ENCODE measurements at regions not wholly inside any gene's neighbourhood (a gene's known extent, or its start where the extent isn't known, plus 50 kb on each side); places are given as distances from the start of the nearest gene placed in this dataset.

DNA sequence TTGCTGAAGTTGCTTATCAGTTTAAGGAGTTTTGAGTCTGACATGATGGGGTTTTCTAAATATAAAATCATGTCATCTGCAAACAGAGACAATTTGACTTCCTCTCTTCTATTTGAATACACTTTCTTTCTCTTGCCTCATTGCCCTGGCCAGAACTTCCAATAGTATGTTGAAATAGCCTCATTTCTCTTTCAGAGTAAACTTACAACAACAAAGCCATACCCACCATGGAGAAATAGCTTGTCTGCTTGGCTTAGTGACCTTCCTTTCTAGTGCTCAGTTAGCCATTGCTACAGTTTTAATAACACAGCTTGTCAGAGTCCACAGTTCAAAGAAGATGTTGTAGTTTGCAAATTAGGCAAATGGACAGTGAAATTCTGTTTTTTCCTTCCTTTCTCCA lies 228.0 kb downstream of the ETAA1 start:
- no peak for DNase-seq (ENCODE audit: low spot score)

- DNase-seq (ENCODE audit: low spot score), result no peak
Observed at GRCh38 chr2:67625690-67626475, 228.8 kb downstream of the ETAA1 start.

DNA sequence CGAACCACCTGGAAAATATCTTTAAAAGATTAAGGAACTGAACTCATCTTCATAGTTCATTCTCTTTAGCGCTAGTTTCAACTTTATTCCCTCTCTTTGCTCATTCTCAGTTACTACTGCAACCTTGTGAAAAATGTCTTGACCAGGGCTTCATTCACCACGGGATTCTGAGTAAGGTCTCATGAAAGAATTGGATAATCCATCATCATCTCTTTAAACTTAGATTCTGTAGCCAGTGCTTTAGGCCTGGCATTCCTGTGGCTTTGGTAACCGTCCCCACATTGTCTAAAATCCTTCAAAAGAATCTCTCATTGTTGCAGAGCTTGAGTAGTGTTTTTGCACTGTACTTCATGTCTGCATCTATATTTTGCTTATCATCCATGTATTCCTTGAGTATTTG lies 229.5 kb downstream of the ETAA1 start:
- no peak for DNase-seq (ENCODE audit: low spot score)

GRCh38 chr2:67627456-67628207 lies 230.5 kb downstream of the ETAA1 start:
- no peak for DNase-seq (ENCODE audit: low spot score)

DNA sequence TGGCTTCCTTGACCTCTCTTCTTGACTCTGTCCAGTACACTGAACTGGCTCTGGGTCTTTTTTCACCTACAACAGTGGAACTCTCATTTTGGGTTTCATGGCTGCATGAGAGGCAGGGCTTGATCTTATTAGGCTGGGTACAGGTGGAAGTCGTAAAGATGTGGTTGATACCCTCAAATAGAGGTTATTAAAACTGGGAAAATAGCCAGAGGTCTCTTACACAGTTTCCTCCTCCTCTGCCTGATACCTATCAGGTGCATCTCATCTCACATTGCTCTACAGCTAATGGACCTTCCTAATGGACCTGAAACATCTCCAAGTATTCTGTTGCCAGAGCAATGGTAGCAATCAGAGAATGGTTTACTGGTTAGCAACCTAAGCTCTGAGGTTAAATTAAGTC lies 231.8 kb downstream of the ETAA1 start:
- no peak for DNase-seq (ENCODE audit: low spot score)

- DNase-seq (ENCODE audit: low spot score), result no peak
Observed at GRCh38 chr2:67631483-67631882, 234.3 kb downstream of the ETAA1 start.

- DNase-seq (ENCODE audit: low spot score), result no peak
Observed at GRCh38 chr2:67633212-67633856, 236.2 kb downstream of the ETAA1 start.

DNA sequence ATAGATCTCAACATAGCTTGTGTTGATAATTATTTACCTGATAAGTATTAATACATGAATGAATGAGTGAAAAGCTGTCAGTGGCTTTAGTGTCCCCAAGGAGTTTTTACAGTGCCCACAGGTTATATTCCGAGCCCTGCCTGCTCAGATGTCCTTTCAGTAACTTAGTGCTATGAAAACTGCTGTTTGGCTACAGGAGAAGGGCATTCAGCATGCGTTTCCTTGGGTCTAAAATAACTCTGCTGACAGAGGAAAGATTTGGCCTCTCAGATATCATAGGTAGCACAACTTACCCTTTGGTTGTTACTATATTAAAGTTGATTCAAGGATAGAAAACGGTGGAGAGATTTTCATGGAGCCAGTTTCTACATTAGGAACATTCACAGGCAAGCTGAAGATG lies 241.0 kb downstream of the ETAA1 start:
- DNase-seq (ENCODE audit: low spot score), result no peak

DNA sequence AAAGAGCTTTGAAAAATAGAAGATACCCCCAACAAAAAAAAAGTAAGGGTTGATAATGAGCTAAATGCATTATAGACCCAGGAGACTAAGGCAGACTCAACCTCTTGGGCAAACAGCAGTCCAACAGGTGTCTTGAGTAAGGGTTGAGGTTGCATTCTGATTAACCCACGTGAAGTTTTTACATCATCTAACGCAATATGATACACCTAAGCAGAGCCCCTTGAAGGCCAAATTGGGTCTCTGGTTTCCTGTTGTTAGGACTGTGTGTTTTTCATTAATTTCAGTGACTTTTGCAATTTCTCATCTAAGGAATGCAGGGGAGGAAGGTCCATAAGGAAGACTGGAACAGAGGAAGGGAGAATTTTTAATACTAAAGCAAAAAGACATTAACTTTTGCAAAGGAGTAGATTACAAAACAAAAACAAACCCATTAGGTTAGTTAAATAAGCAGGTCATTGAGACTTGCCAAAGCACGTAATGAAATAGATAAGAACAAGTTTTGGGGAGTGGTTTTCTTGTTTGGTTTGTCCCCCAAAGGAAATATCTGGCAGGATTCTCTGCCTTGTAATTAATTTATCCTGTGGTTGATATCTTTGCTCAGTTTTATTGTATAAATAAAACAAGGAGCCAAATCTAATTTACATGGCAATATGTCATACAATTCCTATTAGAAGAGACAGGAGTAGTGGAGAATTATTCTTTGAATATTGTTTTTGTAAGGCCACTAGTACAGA lies 244.3 kb downstream of the ETAA1 start:
- no peak for DNase-seq (ENCODE audit: low spot score)

- DNase-seq (ENCODE audit: low spot score), result peak; percentile 17
Observed at GRCh38 chr2:67642046-67642382, 244.9 kb downstream of the ETAA1 start.

DNA sequence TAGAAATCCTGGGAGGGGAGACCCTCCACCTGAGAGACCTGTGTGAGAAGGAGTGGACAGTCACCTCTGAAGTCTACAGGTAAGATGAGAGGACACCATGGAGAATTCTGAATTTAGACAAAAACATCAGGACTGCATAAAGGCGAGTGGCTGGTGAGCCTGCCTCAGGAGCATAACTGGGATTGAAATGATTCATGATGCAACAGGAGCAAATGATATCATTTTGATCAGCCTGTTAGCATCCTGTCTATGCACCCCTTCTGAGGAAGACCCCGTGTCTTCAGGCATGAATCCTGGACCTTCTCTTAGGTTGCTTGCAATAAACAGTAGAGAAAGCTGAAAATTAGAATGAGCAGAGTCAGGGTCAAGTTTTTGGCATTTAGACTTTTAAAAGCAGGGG lies 245.8 kb downstream of the ETAA1 start:
- DNase-seq (ENCODE audit: low spot score), result no peak

- DNase-seq (ENCODE audit: low spot score), result no peak
Observed at GRCh38 chr2:67645280-67646138, 248.4 kb downstream of the ETAA1 start.

DNA sequence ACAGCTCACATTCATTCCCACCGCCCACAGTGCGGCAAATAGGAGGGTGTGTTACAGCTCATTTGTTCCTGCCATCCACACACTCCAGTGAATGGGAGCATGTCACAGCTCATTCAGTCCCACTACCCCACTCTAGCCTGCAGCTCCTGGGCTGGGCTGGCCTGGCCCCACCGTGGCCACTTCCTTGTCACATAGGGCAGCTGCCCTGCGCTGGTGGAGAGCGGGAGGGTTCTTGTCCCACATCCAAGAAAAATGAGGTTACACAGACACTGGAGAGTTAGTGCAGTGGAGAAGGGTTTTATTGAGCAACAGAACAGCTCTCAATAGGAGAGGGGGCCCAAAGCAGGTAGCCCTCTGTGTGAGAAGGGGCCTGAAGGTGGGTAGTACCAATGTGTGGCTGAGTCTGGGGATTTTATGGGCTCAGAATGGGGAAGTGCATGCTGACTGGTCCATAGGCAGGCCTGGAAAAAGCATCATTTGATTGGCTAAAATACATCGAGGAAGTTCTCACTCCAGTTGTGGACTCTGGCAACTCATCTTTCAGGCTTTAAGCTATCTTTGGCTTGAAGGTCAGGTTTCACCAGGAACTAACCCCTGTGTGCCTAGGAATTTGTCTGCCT lies 249.7 kb downstream of the ETAA1 start:
- DNase-seq (ENCODE audit: low spot score), result no peak

- peak; percentile 43 for DNase-seq (ENCODE audit: low spot score)
Observed at GRCh38 chr2:67649331-67650261, 252.5 kb downstream of the ETAA1 start.

GRCh38 chr2:67650291-67651133 lies 253.4 kb downstream of the ETAA1 start:
- peak; percentile 87 for DNase-seq (ENCODE audit: low spot score)

DNA sequence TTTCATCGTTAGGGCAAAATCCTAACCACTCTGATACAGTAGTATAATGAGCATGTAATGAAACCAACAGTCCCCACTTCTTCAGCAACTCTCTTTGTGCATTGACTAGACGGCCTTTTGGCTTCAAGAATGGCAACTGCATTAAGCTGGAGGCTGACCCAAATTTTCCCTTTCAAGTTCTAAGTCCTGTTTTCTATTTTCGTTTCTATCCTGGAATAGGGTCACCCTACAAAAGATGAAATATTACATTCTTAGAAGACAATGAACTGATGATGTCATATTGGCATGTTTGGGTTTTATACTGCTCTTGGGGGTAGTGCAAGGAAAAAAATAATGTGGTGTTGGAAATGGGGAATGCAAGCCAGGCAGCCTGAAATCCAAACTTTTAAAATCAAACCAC lies 254.4 kb downstream of the ETAA1 start:
- DNase-seq (ENCODE audit: low spot score), result no peak

DNA sequence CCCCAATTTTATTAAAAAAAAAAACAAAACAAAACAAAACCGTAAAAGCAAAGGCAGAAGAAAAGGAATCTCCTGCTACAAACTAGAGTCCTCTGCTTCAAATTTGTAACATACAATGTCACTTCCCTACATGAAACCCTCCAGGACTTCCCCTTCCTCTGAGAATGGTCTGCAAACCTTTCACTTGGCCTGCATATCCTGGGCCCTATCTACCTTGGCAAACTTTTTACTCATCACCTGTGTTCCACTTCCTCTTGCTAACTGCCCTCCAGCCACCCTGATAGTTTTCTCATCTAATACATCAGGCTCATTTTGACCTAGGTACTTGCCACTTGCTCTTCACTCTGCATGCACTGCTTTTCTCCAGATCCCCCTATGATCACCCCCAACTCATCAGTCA lies 255.5 kb downstream of the ETAA1 start:
- DNase-seq (ENCODE audit: low spot score), result no peak

DNA sequence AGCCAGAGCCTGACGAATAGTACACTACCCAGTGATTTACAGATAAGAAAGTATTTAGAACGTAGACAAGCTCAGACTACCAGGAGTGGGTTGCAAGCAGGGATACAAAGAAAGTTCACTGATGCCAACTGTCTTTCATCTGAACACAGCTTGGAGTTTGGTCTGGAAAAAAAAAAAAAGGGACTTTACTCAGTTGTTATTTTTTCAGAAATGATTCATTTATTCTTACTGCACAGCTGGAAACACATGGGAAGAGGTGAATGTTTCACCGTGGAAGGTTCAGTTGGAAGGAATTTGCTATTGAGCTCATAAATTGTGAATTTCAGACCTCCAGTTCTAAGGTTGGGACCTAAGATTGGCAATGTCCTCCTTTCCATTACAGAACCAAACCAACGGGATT lies 259.7 kb downstream of the ETAA1 start:
- DNase-seq (ENCODE audit: low spot score), result no peak

DNA sequence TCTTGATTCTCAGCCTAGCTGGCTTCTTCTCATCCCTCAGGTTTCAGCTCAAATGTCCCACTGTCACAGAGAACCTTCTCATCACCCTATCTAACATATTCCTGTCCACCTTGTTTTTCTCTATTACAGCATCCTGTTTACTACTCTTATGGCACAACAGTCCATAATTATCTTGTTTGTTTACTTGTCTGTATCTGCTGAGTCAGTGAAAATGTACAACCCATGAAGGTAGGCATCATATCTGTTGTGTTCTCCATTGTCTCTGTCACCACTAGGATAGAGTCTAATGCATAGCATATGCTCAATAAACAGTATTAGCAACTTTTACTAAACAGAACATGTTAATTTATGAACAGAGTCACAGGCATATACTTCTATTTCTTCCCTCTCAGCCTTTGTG lies 261.7 kb downstream of the ETAA1 start:
- no peak for DNase-seq (ENCODE audit: low spot score)

All from mucosa of gallbladder (tissue), 1 donor.